Neural progenitor cell (in vitro differentiated cells): ENCODE measurements at regions not wholly inside any gene's neighbourhood (a gene's known extent, or its start where the extent isn't known, plus 50 kb on each side); places are given as distances from the start of the nearest gene placed in this dataset.

Source experiments
- DNase-seq: peaks from one replicate; pipeline ENCODE4 v3.0.0-alpha.2; 2016; ENCODE audit warnings: low spot score
- H2AFZ ChIP-seq: fragments of 200-600 bp; sonication (generic); replicated peaks from 2 replicates; pipeline ENCODE4 v1.6.1; 2016; ENCODE audit warnings: antibody characterized with exemption
- H3F3A ChIP-seq: fragments of 200-600 bp; sonication (generic); 2 replicates; pipeline ENCODE4 v1.6.1; 2016; ENCODE audit warnings: antibody characterized with exemption, low read depth
- H3K27ac ChIP-seq: fragments of 200-600 bp; sonication (generic); 2 replicates; pipeline ENCODE4 v1.5.1; 2016; ENCODE audit warnings: mild to moderate bottlenecking
- H3K27me3 ChIP-seq: fragments of 200-600 bp; sonication (generic); 2 replicates; pipeline ENCODE4 v1.6.1; 2016; ENCODE audit warnings: mild to moderate bottlenecking, moderate library complexity
- H3K36me3 ChIP-seq: fragments of 200-600 bp; sonication (generic); 2 replicates; pipeline ENCODE4 v1.5.1; 2016
- H3K4me1 ChIP-seq: fragments of 200-600 bp; sonication (generic); 2 replicates; pipeline ENCODE4 v1.6.1; 2016; ENCODE audit warnings: mixed run types
- H3K4me2 ChIP-seq: fragments of 200-600 bp; sonication (generic); 2 replicates; pipeline ENCODE4 v1.6.1; 2016
- H3K4me3 ChIP-seq: fragments of 200-600 bp; sonication (generic); 2 replicates; pipeline ENCODE4 v1.5.1; 2016
- H3K79me2 ChIP-seq: fragments of 200-600 bp; sonication (generic); 2 replicates; pipeline ENCODE4 v1.6.1; 2016; ENCODE audit warnings: low read depth
- H3K9ac ChIP-seq: fragments of 200-600 bp; sonication (generic); 2 replicates; pipeline ENCODE4 v1.6.1; 2016
- H3K9me3 ChIP-seq: fragments of 200-600 bp; sonication (generic); 2 replicates; pipeline ENCODE4 v1.5.1; 2016; ENCODE audit warnings: low read depth
- H4K20me1 ChIP-seq: fragments of 200-600 bp; sonication (generic); 2 replicates; pipeline ENCODE4 v1.6.1; 2016; ENCODE audit warnings: low read depth
- H3K27ac Mint-ChIP-seq: 3 replicates; pipeline ENCODE4 v1.8.0; 2021; ENCODE audit warnings: mixed read lengths
- H3K27me3 Mint-ChIP-seq: 2 replicates; pipeline ENCODE4 v1.8.0; 2022; ENCODE audit warnings: low read depth, mild to moderate bottlenecking, inconsistent platforms, moderate library complexity, mixed read lengths; ENCODE audit not compliant: insufficient read depth
- H3K36me3 Mint-ChIP-seq: 3 replicates; pipeline ENCODE4 v1.8.0; 2021; ENCODE audit warnings: mixed read lengths
- H3K4me1 Mint-ChIP-seq: 3 replicates; pipeline ENCODE4 v1.8.0; 2021; ENCODE audit warnings: mixed read lengths
- H3K4me3 Mint-ChIP-seq: 3 replicates; pipeline ENCODE4 v1.8.0; 2021; ENCODE audit warnings: mild to moderate bottlenecking, moderate library complexity, mixed read lengths
- H3K9me3 Mint-ChIP-seq: 3 replicates; pipeline ENCODE4 v1.8.0; 2020; ENCODE audit warnings: mixed read lengths
- EZH2 ChIP-seq: fragments of 200-600 bp; sonication (generic); IDR thresholded peaks from 2 replicates; pipeline ENCODE4 v1.6.1; 2017; ENCODE audit warnings: antibody characterized with exemption, mild to moderate bottlenecking, moderate library complexity
- EZH2phosphoT487 ChIP-seq: fragments of 200-600 bp; sonication (generic); IDR thresholded peaks from 2 replicates; pipeline ENCODE4 v1.6.1; 2017; ENCODE audit warnings: antibody characterized with exemption
- TF ChIP-seq, protein P1 (sequence below): fragments of 200-600 bp; sonication (generic); IDR thresholded peaks from 2 replicates; pipeline ENCODE4 v1.5.1; 2017; ENCODE audit warnings: antibody characterized with exemption, mild to moderate bottlenecking

DNA sequence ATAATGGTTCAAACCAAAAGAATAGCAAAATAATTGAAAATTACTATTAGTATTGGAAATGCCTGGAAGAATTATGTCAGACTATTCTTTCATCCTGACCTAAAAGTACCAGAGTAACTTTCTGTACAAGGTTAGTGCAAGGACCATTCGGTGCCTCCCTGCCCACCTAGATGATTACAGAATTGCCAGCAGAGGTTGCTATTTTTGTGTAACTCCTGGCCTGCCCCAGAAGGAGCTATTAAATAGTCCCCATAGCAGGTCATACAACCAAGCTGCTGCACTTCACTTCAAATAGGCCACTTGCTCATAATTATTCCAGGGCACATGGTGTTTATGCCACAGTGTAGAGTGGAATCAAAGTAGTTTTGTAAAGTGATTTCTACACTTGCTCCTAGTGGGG, 831.1 kb upstream of the PABPC4L start:
- Histone ChIP-seq H3K9me3 (no peaks in the 10 kb centered on the region), H3K27me3 (no peaks in the 10 kb centered on the region), H3K4me1 (no peaks in the 10 kb centered on the region), H3K4me2 (no peak overlapping the region), H3K4me3 (no peak overlapping the region), H3K36me3 (no peaks in the 10 kb centered on the region), H3F3A (no peaks in the 10 kb centered on the region), H3K79me2 (no peaks in the 10 kb centered on the region), H4K20me1 (no peaks in the 10 kb centered on the region), H3K27ac (no peak overlapping the region), H2AFZ (peak overlapping the region; percentile 51), H3K9ac (no peak overlapping the region)
- peak; percentile 8 for DNase-seq
- Mint-ChIP-seq H3K36me3 (no peaks in the 10 kb centered on the region), H3K27ac (no peak overlapping the region), H3K4me1 (no peaks in the 10 kb centered on the region), H3K9me3 (no peaks in the 10 kb centered on the region), H3K27me3 (no peaks in the 10 kb centered on the region), H3K4me3 (no peak overlapping the region)
- TF ChIP-seq, protein P1, sequence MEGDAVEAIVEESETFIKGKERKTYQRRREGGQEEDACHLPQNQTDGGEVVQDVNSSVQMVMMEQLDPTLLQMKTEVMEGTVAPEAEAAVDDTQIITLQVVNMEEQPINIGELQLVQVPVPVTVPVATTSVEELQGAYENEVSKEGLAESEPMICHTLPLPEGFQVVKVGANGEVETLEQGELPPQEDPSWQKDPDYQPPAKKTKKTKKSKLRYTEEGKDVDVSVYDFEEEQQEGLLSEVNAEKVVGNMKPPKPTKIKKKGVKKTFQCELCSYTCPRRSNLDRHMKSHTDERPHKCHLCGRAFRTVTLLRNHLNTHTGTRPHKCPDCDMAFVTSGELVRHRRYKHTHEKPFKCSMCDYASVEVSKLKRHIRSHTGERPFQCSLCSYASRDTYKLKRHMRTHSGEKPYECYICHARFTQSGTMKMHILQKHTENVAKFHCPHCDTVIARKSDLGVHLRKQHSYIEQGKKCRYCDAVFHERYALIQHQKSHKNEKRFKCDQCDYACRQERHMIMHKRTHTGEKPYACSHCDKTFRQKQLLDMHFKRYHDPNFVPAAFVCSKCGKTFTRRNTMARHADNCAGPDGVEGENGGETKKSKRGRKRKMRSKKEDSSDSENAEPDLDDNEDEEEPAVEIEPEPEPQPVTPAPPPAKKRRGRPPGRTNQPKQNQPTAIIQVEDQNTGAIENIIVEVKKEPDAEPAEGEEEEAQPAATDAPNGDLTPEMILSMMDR, result peak; percentile 7
- TF ChIP-seq EZH2phosphoT487, result no peak

DNA sequence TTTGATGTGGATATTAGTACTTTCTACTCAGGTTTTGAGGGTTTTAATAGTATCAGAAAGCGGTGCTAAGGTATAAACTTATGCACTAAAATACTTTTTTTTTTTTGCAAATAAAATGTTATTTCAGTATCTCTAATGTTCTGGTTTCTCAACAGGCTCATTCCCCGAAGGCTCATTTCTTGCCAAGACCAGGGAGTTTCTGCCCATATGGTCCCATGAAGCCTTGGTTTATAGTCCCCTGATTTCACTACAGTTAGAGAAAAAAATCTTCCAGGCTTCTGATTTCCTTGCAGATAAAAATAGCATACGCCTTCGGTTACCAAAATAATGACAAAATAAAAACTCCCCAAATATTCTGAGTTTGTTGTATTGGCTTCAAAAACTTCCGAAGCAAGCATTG, 814.2 kb upstream of the PABPC4L start:
- H3K27ac ChIP-seq, result no peak overlapping the region
- H2AFZ ChIP-seq, result no peak overlapping the region
- H3K4me1 ChIP-seq, result no peaks in the 10 kb centered on the region
- H3K4me3 Mint-ChIP-seq, result no peak overlapping the region
- H3F3A ChIP-seq, result no peaks in the 10 kb centered on the region
- TF ChIP-seq EZH2, result no peak
- TF ChIP-seq, protein P1, result no peak
- TF ChIP-seq EZH2phosphoT487, result no peak
- no peak overlapping the region for H3K27ac Mint-ChIP-seq
- no peaks in the 10 kb centered on the region for H3K36me3 ChIP-seq
- H3K79me2 ChIP-seq, result no peaks in the 10 kb centered on the region
- H3K4me1 Mint-ChIP-seq, result no peaks in the 10 kb centered on the region
- peaks cover 5% of the 10 kb centered on the region for H3K27me3 Mint-ChIP-seq
- no peak overlapping the region for H3K9ac ChIP-seq
- no peaks in the 10 kb centered on the region for H3K36me3 Mint-ChIP-seq
- no peaks in the 10 kb centered on the region for H4K20me1 ChIP-seq
- no peak overlapping the region for H3K4me2 ChIP-seq
- no peak for DNase-seq
- H3K9me3 ChIP-seq, result no peaks in the 10 kb centered on the region
- no peak overlapping the region for H3K4me3 ChIP-seq
- H3K9me3 Mint-ChIP-seq, result peaks cover 4% of the 10 kb centered on the region
- H3K27me3 ChIP-seq, result no peaks in the 10 kb centered on the region

DNA sequence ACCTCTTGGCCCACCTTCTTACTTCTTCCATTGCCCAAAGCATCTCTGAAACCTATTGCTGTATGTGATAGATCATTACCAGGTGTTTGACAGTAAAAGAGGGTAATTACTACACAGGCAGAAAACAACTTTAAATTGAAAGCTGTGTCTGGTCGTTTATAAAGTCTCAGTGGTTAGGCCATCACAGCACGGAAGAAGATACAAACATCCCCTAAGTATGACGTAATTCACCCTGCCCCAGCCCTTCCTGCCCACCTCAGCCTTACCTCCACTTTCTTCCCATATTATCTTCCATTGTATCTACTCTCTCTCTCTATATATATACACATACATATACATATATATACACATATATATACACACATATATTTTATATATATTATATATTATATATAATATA, 805.8 kb upstream of the PABPC4L start:
- Mint-ChIP-seq H3K9me3 (no peaks in the 10 kb centered on the region), H3K4me1 (no peaks in the 10 kb centered on the region), H3K36me3 (no peaks in the 10 kb centered on the region), H3K27me3 (no peaks in the 10 kb centered on the region), H3K4me3 (no peak overlapping the region), H3K27ac (no peak overlapping the region)
- Histone ChIP-seq H3K36me3 (no peaks in the 10 kb centered on the region), H3K27ac (no peak overlapping the region), H3K9me3 (no peaks in the 10 kb centered on the region), H3K4me1 (no peaks in the 10 kb centered on the region), H3K9ac (no peak overlapping the region), H3K79me2 (no peaks in the 10 kb centered on the region), H3K27me3 (no peaks in the 10 kb centered on the region), H3F3A (no peaks in the 10 kb centered on the region), H3K4me3 (no peak overlapping the region), H3K4me2 (no peak overlapping the region), H4K20me1 (no peaks in the 10 kb centered on the region), H2AFZ (no peak overlapping the region)
- TF ChIP-seq EZH2phosphoT487, result no peak
- TF ChIP-seq EZH2, result no peak
- TF ChIP-seq, protein P1, result no peak
- no peak for DNase-seq

DNA sequence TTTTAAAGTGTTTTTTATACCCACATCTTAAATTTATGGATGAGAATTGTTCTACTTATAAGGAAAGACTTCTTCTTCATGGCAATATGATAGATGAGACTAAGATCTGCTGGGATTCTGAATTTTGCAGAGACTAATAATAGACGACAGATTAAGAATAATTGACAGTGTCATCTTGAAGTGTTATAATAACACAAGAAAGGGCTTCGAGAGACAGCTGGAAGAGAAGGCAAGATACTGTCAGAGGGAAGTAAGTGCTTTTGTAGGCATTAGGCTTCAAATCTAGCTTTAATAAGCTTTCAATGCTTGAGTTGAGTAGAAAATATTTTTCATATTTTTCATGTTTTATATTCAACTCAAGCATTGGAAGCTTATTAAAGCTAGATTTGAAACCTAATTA, 797.6 kb upstream of the PABPC4L start:
- no peak overlapping the region for H2AFZ ChIP-seq
- Mint-ChIP-seq H3K27ac (no peak overlapping the region), H3K4me3 (no peak overlapping the region), H3K27me3 (no peaks in the 10 kb centered on the region), H3K9me3 (no peaks in the 10 kb centered on the region), H3K4me1 (no peaks in the 10 kb centered on the region), H3K36me3 (no peaks in the 10 kb centered on the region)
- no peaks in the 10 kb centered on the region for H3K36me3 ChIP-seq
- no peaks in the 10 kb centered on the region for H4K20me1 ChIP-seq
- H3K27me3 ChIP-seq, result no peaks in the 10 kb centered on the region
- H3K9ac ChIP-seq, result no peak overlapping the region
- no peak for DNase-seq
- no peak overlapping the region for H3K4me3 ChIP-seq
- no peak overlapping the region for H3K4me2 ChIP-seq
- H3K79me2 ChIP-seq, result no peaks in the 10 kb centered on the region
- no peak for TF ChIP-seq EZH2
- TF ChIP-seq, protein P1, result no peak
- no peaks in the 10 kb centered on the region for H3K9me3 ChIP-seq
- no peaks in the 10 kb centered on the region for H3F3A ChIP-seq
- no peaks in the 10 kb centered on the region for H3K4me1 ChIP-seq
- no peak overlapping the region for H3K27ac ChIP-seq
